Panc1 (cell line): ENCODE measurements at regions not wholly inside any gene's neighbourhood (a gene's known extent, or its start where the extent isn't known, plus 50 kb on each side); places are given as distances from the start of the nearest gene placed in this dataset.

ENCODE experiments used
- ATAC-seq: fragments of 200-7000 bp; cut with Tn5 transposase; 2 replicates; pipeline ENCODE4 v1.9.1; 2020; ENCODE audit warnings: mild to moderate bottlenecking, moderate library complexity
- BruUV-seq: library from RNA; stranded (reverse); fragments of 400-500 nt; replicated peaks from 2 replicates; lab custom pipeline; 2021; lab: Mats Ljungman, UMichigan
- CTCF ChIA-PET: fragments of 300-600 bp; sonication (Branson Sonifier 250); formaldehyde crosslinking; loops from one replicate; lab custom pipeline; 2022; ENCODE audit warnings: antibody characterized with exemption; lab: Charles Lee
- POLR2A ChIA-PET: fragments of 300-600 bp; sonication (Branson Sonifier 250); formaldehyde crosslinking; loops from one replicate; lab custom pipeline; 2022; ENCODE audit warnings: antibody characterized with exemption; lab: Charles Lee
- DNase-seq: peaks from one replicate; pipeline ENCODE4 v3.0.0-alpha.2; 2010; ENCODE audit warnings: low read depth, low spot score
- H3K27ac ChIP-seq: 2 replicates; pipeline ENCODE4 v1.5.1; 2011; ENCODE audit warnings: mild to moderate bottlenecking, low read length, inconsistent platforms
- H3K27me3 ChIP-seq: fragments of 200-500 bp; sonication (Bioruptor generic); 2 replicates; pipeline ENCODE4 v1.6.0; 2014; ENCODE audit warnings: low read length, inconsistent platforms; ENCODE audit not compliant: control insufficient read depth, insufficient read depth
- H3K36me3 ChIP-seq: fragments of 200-500 bp; sonication (Bioruptor generic); 2 replicates; pipeline ENCODE4 v1.5.1; 2014; ENCODE audit warnings: inconsistent platforms, mild to moderate bottlenecking, low read length, moderate library complexity; ENCODE audit not compliant: control insufficient read depth, insufficient read depth
- H3K4me1 ChIP-seq: 2 replicates; pipeline ENCODE4 v1.5.1; 2011; ENCODE audit warnings: inconsistent platforms, mild to moderate bottlenecking, low read length, moderate library complexity; ENCODE audit not compliant: control insufficient read depth, insufficient read depth
- H3K4me3 ChIP-seq, 2 experiments: 2 replicates each; pipeline ENCODE4 v1.5.1; 2011 to 2012; ENCODE audit warnings: low read depth in 2 of 2, low read length in 2 of 2, mild to moderate bottlenecking in 2 of 2, inconsistent platforms in 1 of 2, moderate library complexity in 1 of 2
- H3K9me3 ChIP-seq: fragments of 200-500 bp; sonication (Bioruptor generic); 2 replicates; pipeline ENCODE4 v1.5.1; 2014; ENCODE audit warnings: low read depth, mild to moderate bottlenecking, inconsistent platforms, low read length, moderate library complexity; ENCODE audit not compliant: control insufficient read depth, insufficient read depth
- CTCF ChIP-seq: fragments of 450-650 bp; IDR thresholded peaks from 2 replicates; pipeline ENCODE4 v1.5.1; 2017; ENCODE audit warnings: mild to moderate bottlenecking
- POLR2AphosphoS5 ChIP-seq: IDR thresholded peaks from 2 replicates; pipeline ENCODE4 v1.6.1; 2012; ENCODE audit warnings: mild to moderate bottlenecking, low read depth, low read length, moderate library complexity
- REST ChIP-seq, 2 experiments: IDR thresholded peaks; 2 replicates each; pipeline ENCODE4 v1.6.1; 2011 to 2012; ENCODE audit warnings: low read depth in 2 of 2, control low read depth in 1 of 2, low read length in 1 of 2, mild to moderate bottlenecking in 1 of 2, moderate library complexity in 1 of 2; ENCODE audit not compliant: insufficient read depth in 1 of 2
- SIN3A ChIP-seq: IDR thresholded peaks from 2 replicates; pipeline ENCODE4 v1.6.1; 2012; ENCODE audit warnings: low read depth, mild to moderate bottlenecking, low read length, moderate library complexity, borderline replicate concordance; ENCODE audit not compliant: insufficient read depth
- TCF7L2 ChIP-seq: IDR thresholded peaks from 2 replicates; pipeline ENCODE4 v1.6.1; 2011; ENCODE audit warnings: mild to moderate bottlenecking, low read depth, low read length, inconsistent platforms
- in situ Hi-C: cut with HindIII; loops from 2 replicates; pipeline ENCODE4 v1.10.0; 2016; ENCODE audit warnings: low sequenced_read_pairs, low pct_unique_long_range_greater_than_20kb
- intact Hi-C: fragments of 100-400 bp; cut with micrococcal nuclease; formaldehyde crosslinking; loops from one replicate; pipeline ENCODE4 v1.10.0; 2022; ENCODE audit not compliant: unreplicated experiment

GRCh38 chr14:29166507-29166906 lies 399.9 kb downstream of the FOXG1 start:
- no peaks in the 10 kb centered on the region for H3K9me3 ChIP-seq
- DNase-seq, result no peak
- H3K36me3 ChIP-seq, result no peaks in the 10 kb centered on the region
- no peak overlapping the region for H3K27ac ChIP-seq
- H3K27me3 ChIP-seq, result no peaks in the 10 kb centered on the region
- TF ChIP-seq REST (IDR thresholded peaks at IDR 0.05; ENCODE audit: insufficient read depth in 1 of 2, low read depth in 2 of 2, low read length in 1 of 2), result no peak
- TF ChIP-seq CTCF, result 0 out of 2 replicates have a peak, but pooled peaks have one; percentile 3
- ChIA-PET CTCF (no interaction called here), POLR2A (no interaction called here)
- no TSS peak for BruUV-seq
- H3K4me3 ChIP-seq, result no peak overlapping the region
- in situ Hi-C loops (no loop called here), intact Hi-C loops (no loop called here)
- H3K4me1 ChIP-seq, result no peaks in the 10 kb centered on the region
- ATAC-seq, result no peak

- H3K27me3 ChIP-seq, result no peaks in the 10 kb centered on the region
- no peak for ATAC-seq
- H3K36me3 ChIP-seq, result no peaks in the 10 kb centered on the region
- no peak for DNase-seq
- no peak overlapping the region for H3K4me3 ChIP-seq
- CTCF ChIA-PET, result no interaction called here
- in situ Hi-C loops (no loop called here), intact Hi-C loops (no loop called here)
- POLR2A ChIA-PET, result no interaction called here
- no peak overlapping the region for H3K27ac ChIP-seq
- no TSS peak for BruUV-seq
- TF ChIP-seq SIN3A (no peak), POLR2AphosphoS5 (no peak), TCF7L2 (no peak), REST (IDR thresholded peaks at IDR 0.05; ENCODE audit: insufficient read depth in 1 of 2, low read depth in 2 of 2, low read length in 1 of 2) (no peak), CTCF (no peak)
- no peaks in the 10 kb centered on the region for H3K9me3 ChIP-seq
- no peaks in the 10 kb centered on the region for H3K4me1 ChIP-seq
Measured at GRCh38 chr14:29168149-29168548, 401.6 kb downstream of the FOXG1 start.
